ENCODE measurements at regions not wholly inside any gene's neighbourhood (a gene's known extent, or its start where the extent isn't known, plus 50 kb on each side); places are given as distances from the start of the nearest gene placed in this dataset.

DNA sequence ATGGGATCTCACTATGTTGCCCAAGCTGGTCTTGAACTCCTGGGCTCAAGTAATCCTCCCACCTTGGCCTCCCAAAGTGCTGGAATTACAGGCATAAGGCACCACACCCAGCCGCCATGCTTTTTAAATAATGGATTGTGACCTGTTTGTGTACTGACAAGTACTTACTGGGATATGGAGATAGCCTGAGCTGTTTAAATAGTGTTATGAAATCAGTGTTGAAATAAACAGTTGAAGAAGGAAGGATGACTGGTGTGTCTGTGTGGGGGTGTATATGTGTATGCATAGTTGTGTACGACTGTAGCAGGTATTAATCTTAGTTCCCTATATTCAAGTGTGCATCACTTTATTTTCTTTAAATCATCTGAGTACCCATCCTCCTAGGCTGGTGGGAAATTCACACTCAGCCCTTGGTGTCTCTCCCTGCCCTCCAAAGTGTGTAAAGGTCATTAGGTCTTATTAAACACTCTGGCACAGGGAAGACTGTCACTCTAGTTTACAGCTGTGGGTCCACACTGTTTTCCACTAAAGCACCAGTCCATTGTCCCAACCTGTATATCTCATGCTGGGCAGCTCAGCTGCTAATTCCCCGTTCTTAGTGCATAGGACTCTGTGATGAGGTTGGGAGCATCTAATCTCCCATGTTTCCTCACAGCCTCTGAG is 91.0 kb downstream of the SNX18 start:
- Histone ChIP-seq H3K27me3 (replicated peaks; ENCODE audit: control insufficient read depth, insufficient read depth, low read length) (no peaks in the 10 kb centered on the region), H3K9me3 (no peaks in the 10 kb centered on the region), H3K4me1 (no peaks in the 10 kb centered on the region), H3K4me3 (ENCODE audit: low read depth, low read length) (no peak overlapping the region), H3K36me3 (ENCODE audit: control insufficient read depth, insufficient read depth, low read length) (no peaks in the 10 kb centered on the region)
- no peak overlapping the region for H3K4me3 Mint-ChIP-seq (ENCODE audit: unreplicated experiment)
- ChIA-PET POLR2A (no interaction called here), CTCF (no interaction called here)
- intact Hi-C loops (cut with micrococcal nuclease; ENCODE audit: unreplicated experiment), result no loop called here
- peaks cover 6% of the 10 kb centered on the region for H3K9me3 Mint-ChIP-seq (ENCODE audit: unreplicated experiment)
- no peak overlapping the region for H3K27ac Mint-ChIP-seq (ENCODE audit: unreplicated experiment)
- TF ChIP-seq, protein P1, sequence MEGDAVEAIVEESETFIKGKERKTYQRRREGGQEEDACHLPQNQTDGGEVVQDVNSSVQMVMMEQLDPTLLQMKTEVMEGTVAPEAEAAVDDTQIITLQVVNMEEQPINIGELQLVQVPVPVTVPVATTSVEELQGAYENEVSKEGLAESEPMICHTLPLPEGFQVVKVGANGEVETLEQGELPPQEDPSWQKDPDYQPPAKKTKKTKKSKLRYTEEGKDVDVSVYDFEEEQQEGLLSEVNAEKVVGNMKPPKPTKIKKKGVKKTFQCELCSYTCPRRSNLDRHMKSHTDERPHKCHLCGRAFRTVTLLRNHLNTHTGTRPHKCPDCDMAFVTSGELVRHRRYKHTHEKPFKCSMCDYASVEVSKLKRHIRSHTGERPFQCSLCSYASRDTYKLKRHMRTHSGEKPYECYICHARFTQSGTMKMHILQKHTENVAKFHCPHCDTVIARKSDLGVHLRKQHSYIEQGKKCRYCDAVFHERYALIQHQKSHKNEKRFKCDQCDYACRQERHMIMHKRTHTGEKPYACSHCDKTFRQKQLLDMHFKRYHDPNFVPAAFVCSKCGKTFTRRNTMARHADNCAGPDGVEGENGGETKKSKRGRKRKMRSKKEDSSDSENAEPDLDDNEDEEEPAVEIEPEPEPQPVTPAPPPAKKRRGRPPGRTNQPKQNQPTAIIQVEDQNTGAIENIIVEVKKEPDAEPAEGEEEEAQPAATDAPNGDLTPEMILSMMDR (IDR thresholded peaks at IDR 0.05; ENCODE audit: insufficient read depth in 1 of 2, low read depth in 1 of 2, low read length in 1 of 2, severe bottlenecking in 1 of 2, unreplicated experiment in 1 of 2), result no peak
- no peaks in the 10 kb centered on the region for H3K4me1 Mint-ChIP-seq (ENCODE audit: low read depth, unreplicated experiment)
- BruUV-seq (replicated peaks), result no TSS peak
- no peaks in the 10 kb centered on the region for H3K36me3 Mint-ChIP-seq (ENCODE audit: insufficient read depth, unreplicated experiment)
- no peak for DNase-seq
- H3K27me3 Mint-ChIP-seq (ENCODE audit: insufficient read depth, unreplicated experiment), result peaks cover 5% of the 10 kb centered on the region

DNA sequence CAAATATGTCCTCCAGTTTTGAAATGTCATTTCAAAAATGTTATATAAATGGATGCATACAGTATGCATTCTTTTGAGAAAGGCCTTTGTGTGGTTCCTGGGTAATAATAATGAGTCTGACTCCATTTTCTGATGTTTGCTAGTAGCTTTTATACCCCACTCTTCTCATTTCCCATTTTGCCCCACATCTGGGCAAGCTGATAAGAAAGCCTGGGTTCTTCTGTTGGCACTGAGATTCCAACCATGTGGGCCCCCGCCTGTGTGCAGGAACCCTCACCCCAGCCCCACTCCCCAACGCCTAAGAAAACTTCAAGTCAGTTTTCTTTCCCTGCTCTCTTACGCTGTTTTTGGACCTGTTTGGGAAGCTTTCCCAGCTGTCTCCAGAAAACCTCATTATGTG is 89.4 kb downstream of the SNX18 start:
- H3K4me1 ChIP-seq, result no peaks in the 10 kb centered on the region
- intact Hi-C loops (cut with micrococcal nuclease; ENCODE audit: unreplicated experiment), result no loop called here
- CTCF ChIA-PET, result no interaction called here
- H3K27me3 ChIP-seq (replicated peaks; ENCODE audit: control insufficient read depth, insufficient read depth, low read length), result no peaks in the 10 kb centered on the region
- H3K9me3 ChIP-seq, result no peaks in the 10 kb centered on the region
- H3K4me1 Mint-ChIP-seq (ENCODE audit: low read depth, unreplicated experiment), result no peaks in the 10 kb centered on the region
- no peaks in the 10 kb centered on the region for H3K36me3 ChIP-seq (ENCODE audit: control insufficient read depth, insufficient read depth, low read length)
- H3K36me3 Mint-ChIP-seq (ENCODE audit: insufficient read depth, unreplicated experiment), result no peaks in the 10 kb centered on the region
- no peak for DNase-seq
- POLR2A ChIA-PET, result no interaction called here
- H3K9me3 Mint-ChIP-seq (ENCODE audit: unreplicated experiment), result peaks cover 6% of the 10 kb centered on the region
- no peak overlapping the region for H3K4me3 ChIP-seq (ENCODE audit: low read depth, low read length)
- BruUV-seq (replicated peaks), result no TSS peak
- no peak overlapping the region for H3K27ac Mint-ChIP-seq (ENCODE audit: unreplicated experiment)
- H3K4me3 Mint-ChIP-seq (ENCODE audit: unreplicated experiment), result no peak overlapping the region
- peaks cover 8% of the 10 kb centered on the region for H3K27me3 Mint-ChIP-seq (ENCODE audit: insufficient read depth, unreplicated experiment)
- TF ChIP-seq, protein P1 (IDR thresholded peaks at IDR 0.05; ENCODE audit: insufficient read depth in 1 of 2, low read depth in 1 of 2, low read length in 1 of 2, severe bottlenecking in 1 of 2, unreplicated experiment in 1 of 2), result no peak

- no peaks in the 10 kb centered on the region; the same call in 1 of the 2 replicates for H3K9me3 ChIP-seq
- H3K27me3 ChIP-seq (replicated peaks; ENCODE audit: control insufficient read depth, insufficient read depth, low read length), result no peaks in the 10 kb centered on the region
- intact Hi-C loops (cut with micrococcal nuclease; ENCODE audit: unreplicated experiment), result no loop called here
- CTCF ChIA-PET, result no interaction called here
- Mint-ChIP-seq H3K27ac (ENCODE audit: unreplicated experiment) (no peak overlapping the region), H3K9me3 (ENCODE audit: unreplicated experiment) (no peaks in the 10 kb centered on the region), H3K4me3 (ENCODE audit: unreplicated experiment) (no peak overlapping the region), H3K27me3 (ENCODE audit: insufficient read depth, unreplicated experiment) (peaks cover 12% of the 10 kb centered on the region), H3K4me1 (ENCODE audit: low read depth, unreplicated experiment) (no peaks in the 10 kb centered on the region), H3K36me3 (ENCODE audit: insufficient read depth, unreplicated experiment) (no peaks in the 10 kb centered on the region)
- POLR2A ChIA-PET, result no interaction called here
- TF ChIP-seq, protein P1 (IDR thresholded peaks at IDR 0.05; ENCODE audit: insufficient read depth in 1 of 2, low read depth in 1 of 2, low read length in 1 of 2, severe bottlenecking in 1 of 2, unreplicated experiment in 1 of 2), result no peak
- H3K36me3 ChIP-seq (ENCODE audit: control insufficient read depth, insufficient read depth, low read length), result no peaks in the 10 kb centered on the region
- H3K4me1 ChIP-seq, result no peaks in the 10 kb centered on the region
- no peak overlapping the region for H3K4me3 ChIP-seq (ENCODE audit: low read depth, low read length)
- DNase-seq, result no peak
- BruUV-seq (replicated peaks), result no TSS peak
These were observed 85.8 kb downstream of the SNX18 start for GRCh38 chr5:54603372-54603771.
